ENCODE measurements at regions not wholly inside any gene's neighbourhood (a gene's known extent, or its start where the extent isn't known, plus 50 kb on each side); places are given as distances from the start of the nearest gene placed in this dataset.
"Not testable (repeated sequence)": the region's sequence is repeated elsewhere in the genome, so short reads cannot be mapped to it uniquely, and the experiment has no call there.

DNA sequence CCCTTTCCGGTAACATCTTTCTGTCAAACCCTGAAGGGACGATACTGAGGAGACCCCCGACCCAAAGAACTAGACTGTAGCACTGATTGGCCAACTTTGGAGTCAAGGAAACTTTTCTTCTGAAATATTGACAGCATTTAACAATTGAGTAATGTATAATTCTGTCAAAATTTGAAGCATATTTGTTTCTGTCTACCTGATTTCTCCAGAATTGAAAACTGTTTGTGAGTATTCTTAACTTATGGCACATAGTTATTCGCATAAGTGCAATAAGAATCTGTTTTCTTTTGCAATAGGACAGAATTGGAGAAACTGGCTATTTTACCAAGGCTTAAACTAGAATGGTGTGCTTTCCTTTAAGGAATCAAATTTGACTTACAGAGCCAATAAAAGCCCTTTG, 267.1 kb upstream of the FOXN3 start:
- peaks cover 30% of the 10 kb centered on the region for H3K9me3 Mint-ChIP-seq
- H3K27ac Mint-ChIP-seq: no peak overlapping the region
- H3K27me3 Mint-ChIP-seq: no peaks in the 10 kb centered on the region
- DNase-seq: no peak
- no peak overlapping the region for H3K4me3 Mint-ChIP-seq
- peaks cover 15% of the 10 kb centered on the region for H3K36me3 Mint-ChIP-seq (ENCODE audit: low read depth)
- H3K4me1 Mint-ChIP-seq (ENCODE audit: low read depth): peaks cover 48% of the 10 kb centered on the region

DNA sequence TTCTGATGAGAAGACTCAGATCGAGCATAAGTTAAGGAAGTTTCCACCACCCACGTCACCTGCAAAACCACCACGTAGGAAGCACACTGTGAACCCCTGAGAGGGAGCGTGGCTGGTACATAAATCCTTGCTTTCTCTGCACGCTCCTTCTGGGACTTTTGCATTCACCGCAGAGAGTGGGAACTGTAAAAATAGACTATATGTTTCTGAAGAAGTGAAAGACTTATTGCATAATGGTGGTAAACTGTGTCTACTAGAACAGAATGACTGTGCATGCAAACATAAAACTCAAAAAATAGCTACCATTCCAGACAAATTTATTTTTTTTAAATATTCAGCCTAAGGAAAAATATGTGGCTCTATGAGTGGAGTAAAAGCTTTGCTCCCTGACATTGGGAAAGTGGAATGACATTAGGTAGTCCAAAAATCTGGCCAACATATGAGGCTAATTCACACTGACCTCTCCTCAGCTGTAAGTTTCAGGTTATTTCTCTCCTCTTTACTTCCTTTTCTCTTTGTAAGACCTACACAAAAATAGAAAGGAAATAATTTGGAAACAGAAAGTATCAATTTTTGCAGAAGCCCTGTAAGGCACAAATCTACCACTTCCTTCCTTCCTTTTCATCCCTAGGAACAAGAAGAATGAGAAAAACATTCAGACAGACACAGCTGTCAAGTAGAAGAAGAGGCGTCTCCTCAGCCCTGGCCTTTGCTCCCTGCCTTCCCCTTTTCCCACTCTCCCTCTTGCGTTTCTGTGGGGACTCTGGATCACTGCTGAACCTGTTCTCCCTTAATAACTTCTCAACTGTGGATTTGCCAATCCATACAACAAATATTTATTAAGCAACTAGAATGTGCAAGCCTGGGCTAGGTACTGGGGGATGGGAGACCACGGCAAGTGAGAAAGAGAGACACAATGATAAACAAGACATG, 264.3 kb upstream of the FOXN3 start:
- peaks cover 50% of the 10 kb centered on the region for H3K4me1 Mint-ChIP-seq (ENCODE audit: low read depth)
- DNase-seq: peak; percentile 70

GRCh38 chr14:89680156-89680555, 263.1 kb upstream of the FOXN3 start:
- peak overlapping the region; percentile 92 for H3K27ac Mint-ChIP-seq
- peaks cover 21% of the 10 kb centered on the region for H3K9me3 Mint-ChIP-seq
- no peak overlapping the region for H3K4me3 Mint-ChIP-seq
- no peak for DNase-seq
- H3K27me3 Mint-ChIP-seq: no peaks in the 10 kb centered on the region
- peaks cover 59% of the 10 kb centered on the region for H3K4me1 Mint-ChIP-seq (ENCODE audit: low read depth)
- peaks cover 14% of the 10 kb centered on the region for H3K36me3 Mint-ChIP-seq (ENCODE audit: low read depth)

More for the DNA sequence above, 264.3 kb upstream of the FOXN3 start:
- peak overlapping the region; percentile 66 for H3K4me3 Mint-ChIP-seq
- H3K27me3 Mint-ChIP-seq: no peaks in the 10 kb centered on the region
- peaks cover 21% of the 10 kb centered on the region for H3K9me3 Mint-ChIP-seq
- H3K27ac Mint-ChIP-seq: peak overlapping the region; percentile 92
- peaks cover 15% of the 10 kb centered on the region for H3K36me3 Mint-ChIP-seq (ENCODE audit: low read depth)

- peaks cover 10% of the 10 kb centered on the region for H3K36me3 Mint-ChIP-seq (ENCODE audit: low read depth)
- H3K9me3 Mint-ChIP-seq: peaks cover 13% of the 10 kb centered on the region
- H3K4me3 Mint-ChIP-seq: no peak overlapping the region
- no peaks in the 10 kb centered on the region for H3K27me3 Mint-ChIP-seq
- H3K27ac Mint-ChIP-seq: no peak overlapping the region
- DNase-seq: no peak
- H3K4me1 Mint-ChIP-seq (ENCODE audit: low read depth): peaks cover 62% of the 10 kb centered on the region
Measured at GRCh38 chr14:89678768-89679167, 261.7 kb upstream of the FOXN3 start.

DNA sequence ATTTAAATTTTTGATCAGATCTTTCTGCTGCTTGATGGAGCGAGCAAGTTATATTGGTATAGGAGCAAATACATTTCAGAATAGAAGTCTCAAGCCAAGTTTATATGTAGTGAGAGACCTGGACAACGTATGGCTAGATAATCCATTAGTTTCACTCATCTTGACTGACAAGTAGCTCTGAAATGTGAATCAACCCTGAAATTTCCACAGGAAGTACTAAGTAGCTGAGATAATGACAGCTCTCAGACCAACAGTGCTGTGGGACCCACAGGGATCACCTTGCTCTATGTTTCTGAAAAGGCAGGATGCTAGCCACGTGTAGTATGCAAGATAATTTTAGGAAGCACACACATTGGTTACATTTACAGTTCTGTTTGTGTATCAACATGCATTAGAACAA, 258.6 kb upstream of the FOXN3 start:
- DNase-seq: no peak
- peaks cover 52% of the 10 kb centered on the region for H3K4me1 Mint-ChIP-seq (ENCODE audit: low read depth)
- H3K9me3 Mint-ChIP-seq: no peaks in the 10 kb centered on the region
- H3K4me3 Mint-ChIP-seq: no peak overlapping the region
- no peak overlapping the region for H3K27ac Mint-ChIP-seq
- H3K36me3 Mint-ChIP-seq (ENCODE audit: low read depth): no peaks in the 10 kb centered on the region
- no peaks in the 10 kb centered on the region for H3K27me3 Mint-ChIP-seq

DNA sequence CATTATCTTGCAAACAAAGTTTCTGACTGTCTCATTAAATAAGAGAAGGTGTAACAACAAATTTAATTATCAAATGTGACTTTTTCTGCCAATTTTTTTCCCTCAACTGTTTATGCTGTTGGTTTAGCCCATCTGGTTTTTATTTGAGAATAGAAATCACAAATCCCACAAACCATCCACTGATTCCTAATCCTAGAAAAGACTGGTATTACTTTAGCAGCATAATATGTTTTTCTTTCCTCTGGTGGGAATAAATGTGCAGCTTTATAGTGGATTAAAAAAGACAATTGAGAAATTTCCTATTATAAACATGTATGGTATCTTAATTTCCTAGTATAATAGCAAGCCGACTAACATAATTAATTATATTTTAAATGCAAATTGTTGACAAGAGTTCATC, 257.9 kb upstream of the FOXN3 start:
- no peak overlapping the region for H3K27ac Mint-ChIP-seq
- H3K36me3 Mint-ChIP-seq (ENCODE audit: low read depth): no peaks in the 10 kb centered on the region
- H3K4me3 Mint-ChIP-seq: no peak overlapping the region
- H3K27me3 Mint-ChIP-seq: no peaks in the 10 kb centered on the region
- no peak for DNase-seq
- peaks cover 45% of the 10 kb centered on the region for H3K4me1 Mint-ChIP-seq (ENCODE audit: low read depth)
- no peaks in the 10 kb centered on the region for H3K9me3 Mint-ChIP-seq

GRCh38 chr14:89674240-89674639, 257.2 kb upstream of the FOXN3 start:
- DNase-seq: no peak
- no peaks in the 10 kb centered on the region for H3K36me3 Mint-ChIP-seq (ENCODE audit: low read depth)
- H3K4me1 Mint-ChIP-seq (ENCODE audit: low read depth): peaks cover 48% of the 10 kb centered on the region
- no peak overlapping the region for H3K4me3 Mint-ChIP-seq
- no peaks in the 10 kb centered on the region for H3K27me3 Mint-ChIP-seq
- no peaks in the 10 kb centered on the region for H3K9me3 Mint-ChIP-seq
- no peak overlapping the region for H3K27ac Mint-ChIP-seq

- no peak for DNase-seq
- Mint-ChIP-seq H3K4me3 (no peak overlapping the region), H3K27ac (no peak overlapping the region), H3K27me3 (no peaks in the 10 kb centered on the region), H3K36me3 (ENCODE audit: low read depth) (no peaks in the 10 kb centered on the region), H3K9me3 (no peaks in the 10 kb centered on the region), H3K4me1 (ENCODE audit: low read depth) (peaks cover 53% of the 10 kb centered on the region)
Measured at GRCh38 chr14:89673512-89674225, 256.6 kb upstream of the FOXN3 start.

- Mint-ChIP-seq H3K27me3 (no peaks in the 10 kb centered on the region), H3K4me1 (ENCODE audit: low read depth) (peaks cover 52% of the 10 kb centered on the region), H3K4me3 (no peak overlapping the region), H3K27ac (peak overlapping the region; percentile 51), H3K36me3 (ENCODE audit: low read depth) (no peaks in the 10 kb centered on the region), H3K9me3 (no peaks in the 10 kb centered on the region)
- no peak for DNase-seq
Measured at GRCh38 chr14:89672636-89673511, 255.8 kb upstream of the FOXN3 start.

DNA sequence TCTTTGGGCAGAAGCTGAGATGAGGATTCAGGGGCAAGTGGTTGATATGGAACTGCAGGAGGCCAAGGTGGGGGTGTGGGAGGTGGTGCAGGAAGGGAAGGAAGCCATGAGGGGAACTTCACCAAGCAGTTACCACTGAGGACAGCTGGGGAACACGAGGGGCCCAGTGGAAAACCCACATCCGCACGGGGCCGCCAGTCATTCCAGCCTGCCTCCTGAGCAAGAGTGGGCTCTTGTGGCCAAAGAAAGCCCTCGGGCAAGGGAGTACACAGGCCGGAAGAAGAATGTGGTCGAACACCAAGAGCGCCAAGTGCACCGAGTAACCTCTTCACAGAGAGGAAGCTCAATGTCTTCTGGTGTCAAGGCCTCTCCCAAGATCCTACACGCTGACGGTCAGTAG, 252.2 kb upstream of the FOXN3 start:
- Mint-ChIP-seq H3K4me1 (ENCODE audit: low read depth) (peaks cover 44% of the 10 kb centered on the region), H3K27ac (peak overlapping the region; percentile 63), H3K36me3 (ENCODE audit: low read depth) (no peaks in the 10 kb centered on the region), H3K27me3 (no peaks in the 10 kb centered on the region), H3K4me3 (no peak overlapping the region), H3K9me3 (peaks cover 9% of the 10 kb centered on the region)
- peak; percentile 49 for DNase-seq

DNA sequence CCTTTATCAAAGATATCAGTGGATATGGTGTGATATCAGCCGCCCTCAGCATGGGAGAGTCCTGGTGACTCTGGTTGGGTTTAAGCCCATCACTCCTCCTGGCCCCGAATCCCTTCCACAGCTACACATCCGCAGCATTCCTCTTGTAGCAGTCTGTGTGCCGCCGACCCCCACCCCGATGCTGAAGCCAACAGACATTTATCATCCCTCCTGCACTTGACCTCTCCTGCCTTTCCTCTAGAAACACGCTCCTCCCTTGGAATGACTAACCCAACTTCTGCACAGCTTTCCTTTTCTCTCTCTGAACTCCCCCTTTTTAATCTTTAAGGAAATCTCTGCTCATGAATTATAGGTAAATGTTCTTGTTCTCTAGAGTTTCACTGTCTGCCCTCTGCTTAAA, 250.9 kb upstream of the FOXN3 start:
- H3K27me3 Mint-ChIP-seq: no peaks in the 10 kb centered on the region
- H3K4me3 Mint-ChIP-seq: no peak overlapping the region
- peak overlapping the region; percentile 57 for H3K27ac Mint-ChIP-seq
- H3K9me3 Mint-ChIP-seq: peaks cover 9% of the 10 kb centered on the region
- DNase-seq: no peak
- peaks cover 33% of the 10 kb centered on the region for H3K4me1 Mint-ChIP-seq (ENCODE audit: low read depth)
- no peaks in the 10 kb centered on the region for H3K36me3 Mint-ChIP-seq (ENCODE audit: low read depth)

DNA sequence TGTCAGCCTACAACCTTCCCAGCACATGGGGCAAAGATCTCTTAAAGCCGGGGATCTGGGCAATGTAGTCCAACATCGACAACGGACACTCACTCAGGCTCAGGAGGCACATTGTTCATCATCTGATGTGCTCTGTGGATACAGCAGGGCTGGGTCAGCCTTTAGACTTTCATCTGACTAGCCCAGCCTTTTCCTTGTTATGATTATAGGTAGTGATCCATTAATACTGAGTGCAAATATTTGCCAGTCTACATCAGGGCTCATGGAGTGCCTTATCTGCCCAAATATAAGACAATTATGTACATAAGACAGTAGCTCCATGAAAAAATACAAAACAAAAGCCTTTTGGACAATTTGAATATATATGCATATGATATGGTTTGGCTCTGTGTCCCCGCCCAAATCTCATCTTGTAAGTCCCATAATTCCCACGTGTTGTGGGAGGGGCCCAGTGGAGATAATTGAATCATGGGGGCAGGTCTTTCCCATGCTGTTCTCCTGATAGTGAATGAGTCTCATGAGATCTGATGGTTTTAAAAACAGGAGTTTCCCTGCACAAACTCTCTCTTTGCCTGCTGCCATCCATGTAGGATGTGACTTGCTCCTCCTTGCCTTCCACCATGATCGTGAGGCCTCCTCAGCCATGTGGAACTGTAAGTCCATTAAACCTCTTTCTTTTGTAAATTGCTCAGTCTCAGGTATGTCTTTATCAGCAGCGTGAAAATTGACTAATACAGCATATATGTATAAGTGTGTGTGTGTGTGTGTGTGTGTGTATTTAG, 248.5 kb upstream of the FOXN3 start:
- H3K4me3 Mint-ChIP-seq; H3K27ac Mint-ChIP-seq; H3K27me3 Mint-ChIP-seq; H3K9me3 Mint-ChIP-seq; DNase-seq; H3K36me3 Mint-ChIP-seq (ENCODE audit: low read depth): not testable (repeated sequence)
- peaks cover 24% of the 10 kb centered on the region for H3K4me1 Mint-ChIP-seq (ENCODE audit: low read depth)

DNA sequence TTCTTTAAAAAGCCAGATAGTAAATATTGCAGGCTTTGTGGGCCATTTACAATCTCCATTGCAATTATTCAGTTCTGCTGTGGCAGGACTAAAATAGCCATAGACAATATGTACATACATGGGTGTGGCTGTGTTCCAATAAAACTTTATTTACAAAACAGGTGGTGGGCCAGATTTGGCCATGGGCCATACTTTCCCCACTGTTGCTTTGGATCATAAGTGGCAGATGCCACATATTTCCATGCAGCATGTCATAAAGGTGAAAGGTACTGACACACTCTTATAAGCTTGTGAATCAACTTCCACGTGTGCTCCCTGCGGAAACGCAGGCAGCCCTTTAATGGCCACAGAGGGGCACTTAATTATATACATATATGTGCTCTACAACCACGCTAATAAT, 244.4 kb upstream of the FOXN3 start:
- Mint-ChIP-seq H3K4me3 (no peak overlapping the region), H3K27me3 (no peaks in the 10 kb centered on the region), H3K9me3 (peaks cover 16% of the 10 kb centered on the region), H3K27ac (no peak overlapping the region), H3K4me1 (ENCODE audit: low read depth) (peaks cover 9% of the 10 kb centered on the region), H3K36me3 (ENCODE audit: low read depth) (no peaks in the 10 kb centered on the region)
- DNase-seq: no peak
